ENCODE measurements at regions not wholly inside any gene's neighbourhood (a gene's known extent, or its start where the extent isn't known, plus 50 kb on each side); places are given as distances from the start of the nearest gene placed in this dataset.
"Not testable (repeated sequence)": the region's sequence is repeated elsewhere in the genome, so short reads cannot be mapped to it uniquely, and the experiment has no call there.

DNA sequence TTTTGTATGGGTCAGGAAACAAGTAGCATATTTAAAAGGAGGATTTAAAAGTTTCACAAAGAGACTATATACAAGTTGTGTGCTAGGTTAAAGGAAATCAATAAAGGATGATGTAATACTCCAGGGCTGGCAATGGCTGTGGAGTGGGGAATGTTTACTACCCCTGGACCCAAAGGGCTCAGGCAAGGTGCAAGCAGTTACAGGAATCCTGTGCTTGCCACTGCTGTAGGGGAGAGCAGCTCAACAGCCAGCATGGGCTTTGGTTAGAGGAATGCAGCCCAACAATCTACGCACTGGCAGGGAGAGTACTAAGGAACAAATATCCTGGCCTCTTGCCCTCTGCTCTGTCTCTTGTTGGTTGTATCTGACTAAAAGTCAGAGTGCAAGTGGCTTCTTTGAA, 1642.2 kb downstream of the KHDRBS2 start:
- ChIA-PET CTCF (no interaction called here), POLR2A (no interaction called here)
- H3K4me3 ChIP-seq = no peak overlapping the region
- no peak overlapping the region for H3K27ac ChIP-seq
- no peaks in the 10 kb centered on the region for H3K4me1 ChIP-seq
- 25% methylated on average over 1 of the region's 1 CpG for WGBS (ENCODE audit: missing lambda C conversion rate)
- no peak for DNase-seq (ENCODE audit: low read depth in 1 of 2, low spot score in 1 of 2)
- no peaks in the 10 kb centered on the region for H3K9me3 ChIP-seq
- FAIRE-seq = no peak
- H3K4me2 ChIP-seq = no peak overlapping the region
- no peak for ATAC-seq
- TF ChIP-seq, protein P1, sequence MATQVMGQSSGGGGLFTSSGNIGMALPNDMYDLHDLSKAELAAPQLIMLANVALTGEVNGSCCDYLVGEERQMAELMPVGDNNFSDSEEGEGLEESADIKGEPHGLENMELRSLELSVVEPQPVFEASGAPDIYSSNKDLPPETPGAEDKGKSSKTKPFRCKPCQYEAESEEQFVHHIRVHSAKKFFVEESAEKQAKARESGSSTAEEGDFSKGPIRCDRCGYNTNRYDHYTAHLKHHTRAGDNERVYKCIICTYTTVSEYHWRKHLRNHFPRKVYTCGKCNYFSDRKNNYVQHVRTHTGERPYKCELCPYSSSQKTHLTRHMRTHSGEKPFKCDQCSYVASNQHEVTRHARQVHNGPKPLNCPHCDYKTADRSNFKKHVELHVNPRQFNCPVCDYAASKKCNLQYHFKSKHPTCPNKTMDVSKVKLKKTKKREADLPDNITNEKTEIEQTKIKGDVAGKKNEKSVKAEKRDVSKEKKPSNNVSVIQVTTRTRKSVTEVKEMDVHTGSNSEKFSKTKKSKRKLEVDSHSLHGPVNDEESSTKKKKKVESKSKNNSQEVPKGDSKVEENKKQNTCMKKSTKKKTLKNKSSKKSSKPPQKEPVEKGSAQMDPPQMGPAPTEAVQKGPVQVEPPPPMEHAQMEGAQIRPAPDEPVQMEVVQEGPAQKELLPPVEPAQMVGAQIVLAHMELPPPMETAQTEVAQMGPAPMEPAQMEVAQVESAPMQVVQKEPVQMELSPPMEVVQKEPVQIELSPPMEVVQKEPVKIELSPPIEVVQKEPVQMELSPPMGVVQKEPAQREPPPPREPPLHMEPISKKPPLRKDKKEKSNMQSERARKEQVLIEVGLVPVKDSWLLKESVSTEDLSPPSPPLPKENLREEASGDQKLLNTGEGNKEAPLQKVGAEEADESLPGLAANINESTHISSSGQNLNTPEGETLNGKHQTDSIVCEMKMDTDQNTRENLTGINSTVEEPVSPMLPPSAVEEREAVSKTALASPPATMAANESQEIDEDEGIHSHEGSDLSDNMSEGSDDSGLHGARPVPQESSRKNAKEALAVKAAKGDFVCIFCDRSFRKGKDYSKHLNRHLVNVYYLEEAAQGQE (IDR thresholded peaks at IDR 0.05) = no peak
- no peak for TF ChIP-seq TP53 (CRISPR knock-in tag; IDR thresholded peaks at IDR 0.05)
- TF ChIP-seq RFX5 (IDR thresholded peaks at IDR 0.05) = no peak
- no peak for TF ChIP-seq SREBF2 (IDR thresholded peaks at IDR 0.05)
- TF ChIP-seq, protein P2, sequence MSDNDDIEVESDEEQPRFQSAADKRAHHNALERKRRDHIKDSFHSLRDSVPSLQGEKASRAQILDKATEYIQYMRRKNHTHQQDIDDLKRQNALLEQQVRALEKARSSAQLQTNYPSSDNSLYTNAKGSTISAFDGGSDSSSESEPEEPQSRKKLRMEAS (IDR thresholded peaks at IDR 0.05) = no peak
- TF ChIP-seq POLR2A (IDR thresholded peaks at IDR 0.05; ENCODE audit: low read length) = no peak
- TF ChIP-seq RARB (CRISPR knock-in tag; IDR thresholded peaks at IDR 0.05) = no peak
- TF ChIP-seq SMC3 (IDR thresholded peaks at IDR 0.05) = no peak
- TF ChIP-seq, protein P3, sequence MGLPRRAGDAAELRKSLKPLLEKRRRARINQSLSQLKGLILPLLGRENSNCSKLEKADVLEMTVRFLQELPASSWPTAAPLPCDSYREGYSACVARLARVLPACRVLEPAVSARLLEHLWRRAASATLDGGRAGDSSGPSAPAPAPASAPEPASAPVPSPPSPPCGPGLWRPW (IDR thresholded peaks at IDR 0.05) = no peak
- TF ChIP-seq, protein P4, sequence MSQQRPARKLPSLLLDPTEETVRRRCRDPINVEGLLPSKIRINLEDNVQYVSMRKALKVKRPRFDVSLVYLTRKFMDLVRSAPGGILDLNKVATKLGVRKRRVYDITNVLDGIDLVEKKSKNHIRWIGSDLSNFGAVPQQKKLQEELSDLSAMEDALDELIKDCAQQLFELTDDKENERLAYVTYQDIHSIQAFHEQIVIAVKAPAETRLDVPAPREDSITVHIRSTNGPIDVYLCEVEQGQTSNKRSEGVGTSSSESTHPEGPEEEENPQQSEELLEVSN (IDR thresholded peaks at IDR 0.05; ENCODE audit: borderline replicate concordance, low read depth) = no peak
- TF ChIP-seq RNF2 (IDR thresholded peaks at IDR 0.05; ENCODE audit: borderline replicate concordance, low read depth) = no peak
- TF ChIP-seq HEYL (CRISPR knock-in tag; IDR thresholded peaks at IDR 0.05) = no peak
- TF ChIP-seq NFE2L2 (conservative IDR thresholded peaks at IDR 0.05; ENCODE audit: low read length) = no peak
- TF ChIP-seq ZSCAN20 (CRISPR knock-in tag; IDR thresholded peaks at IDR 0.05) = no peak
- TF ChIP-seq CHD2 (IDR thresholded peaks at IDR 0.05; ENCODE audit: low read length, partially characterized antibody) = no peak
- no peak for TF ChIP-seq EHMT2 (IDR thresholded peaks at IDR 0.05; ENCODE audit: low read depth)
- TF ChIP-seq, protein P5, sequence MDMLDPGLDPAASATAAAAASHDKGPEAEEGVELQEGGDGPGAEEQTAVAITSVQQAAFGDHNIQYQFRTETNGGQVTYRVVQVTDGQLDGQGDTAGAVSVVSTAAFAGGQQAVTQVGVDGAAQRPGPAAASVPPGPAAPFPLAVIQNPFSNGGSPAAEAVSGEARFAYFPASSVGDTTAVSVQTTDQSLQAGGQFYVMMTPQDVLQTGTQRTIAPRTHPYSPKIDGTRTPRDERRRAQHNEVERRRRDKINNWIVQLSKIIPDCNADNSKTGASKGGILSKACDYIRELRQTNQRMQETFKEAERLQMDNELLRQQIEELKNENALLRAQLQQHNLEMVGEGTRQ (IDR thresholded peaks at IDR 0.05) = no peak
- no peak for TF ChIP-seq MYC (IDR thresholded peaks at IDR 0.05; ENCODE audit: borderline replicate concordance, low read length)
- no peak for TF ChIP-seq EP300 (IDR thresholded peaks at IDR 0.05)
- TF ChIP-seq CBX2 (IDR thresholded peaks at IDR 0.05; ENCODE audit: borderline replicate concordance, low read depth) = no peak

DNA sequence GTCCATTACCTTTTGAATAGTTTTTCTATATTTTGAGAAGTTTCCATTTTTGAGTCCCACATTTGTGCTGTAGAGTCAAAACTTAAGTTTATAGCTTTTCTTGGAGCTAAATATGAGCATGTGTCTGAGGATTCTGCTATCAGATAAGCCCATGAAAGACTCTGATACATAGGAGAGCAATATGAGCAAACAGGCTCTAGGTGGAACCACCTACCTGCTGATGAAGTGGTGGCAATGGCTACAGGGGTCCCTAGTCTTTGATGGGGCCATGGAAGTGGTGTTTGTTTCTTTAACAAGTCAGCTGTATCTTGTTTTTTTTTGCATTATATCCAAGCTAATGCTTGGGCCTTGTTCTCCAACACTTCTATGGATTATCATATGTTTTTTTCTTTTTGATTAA, 1646.8 kb downstream of the KHDRBS2 start:
- H3K4me1 ChIP-seq; FAIRE-seq; CTCF ChIA-PET; ATAC-seq; POLR2A ChIA-PET; H3K4me3 ChIP-seq; H3K27ac ChIP-seq; H3K9me3 ChIP-seq; DNase-seq (ENCODE audit: low read depth in 1 of 2, low spot score in 1 of 2); H3K4me2 ChIP-seq: not testable (repeated sequence)
